HEK293 (cell line): ENCODE measurements at regions not wholly inside any gene's neighbourhood (a gene's known extent, or its start where the extent isn't known, plus 50 kb on each side); places are given as distances from the start of the nearest gene placed in this dataset.

Experiments used
- CTCF ChIP-seq: fragments of 450-650 bp; formaldehyde crosslinking; IDR thresholded peaks from 2 replicates; pipeline ENCODE4 v1.5.1; 2016; ENCODE audit warnings: missing biosample characterization, missing genetic modification characterization
- YY1 ChIP-seq: fragments of 450-650 bp; formaldehyde crosslinking; IDR thresholded peaks from 2 replicates; pipeline ENCODE4 v1.5.1; 2018; ENCODE audit warnings: missing biosample characterization, missing genetic modification characterization
- ZBTB17 ChIP-seq: fragments of 450-650 bp; formaldehyde crosslinking; IDR thresholded peaks from 2 replicates; pipeline ENCODE4 v1.5.1; 2016; ENCODE audit warnings: missing biosample characterization, missing genetic modification characterization
- TF ChIP-seq, protein P1 (sequence below): fragments of 450-650 bp; formaldehyde crosslinking; IDR thresholded peaks from 2 replicates; pipeline ENCODE4 v1.5.1; 2016; ENCODE audit warnings: missing biosample characterization, missing genetic modification characterization, borderline replicate concordance

GRCh38 chr7:156122752-156123354 lies 310.6 kb upstream of the SHH start:
- TF ChIP-seq CTCF (tag by site-specific recombination) (no peak), YY1 (tag by site-specific recombination) (no peak), ZBTB17 (no peak)
- TF ChIP-seq, protein P1, sequence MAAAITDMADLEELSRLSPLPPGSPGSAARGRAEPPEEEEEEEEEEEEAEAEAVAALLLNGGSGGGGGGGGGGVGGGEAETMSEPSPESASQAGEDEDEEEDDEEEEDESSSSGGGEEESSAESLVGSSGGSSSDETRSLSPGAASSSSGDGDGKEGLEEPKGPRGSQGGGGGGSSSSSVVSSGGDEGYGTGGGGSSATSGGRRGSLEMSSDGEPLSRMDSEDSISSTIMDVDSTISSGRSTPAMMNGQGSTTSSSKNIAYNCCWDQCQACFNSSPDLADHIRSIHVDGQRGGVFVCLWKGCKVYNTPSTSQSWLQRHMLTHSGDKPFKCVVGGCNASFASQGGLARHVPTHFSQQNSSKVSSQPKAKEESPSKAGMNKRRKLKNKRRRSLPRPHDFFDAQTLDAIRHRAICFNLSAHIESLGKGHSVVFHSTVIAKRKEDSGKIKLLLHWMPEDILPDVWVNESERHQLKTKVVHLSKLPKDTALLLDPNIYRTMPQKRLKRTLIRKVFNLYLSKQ (tag by site-specific recombination) = no peak
